DND-41 (cell line): ENCODE measurements at regions not wholly inside any gene's neighbourhood (a gene's known extent, or its start where the extent isn't known, plus 50 kb on each side); places are given as distances from the start of the nearest gene placed in this dataset.

Source experiments
- ATAC-seq: fragments of 200-7000 bp; cut with Tn5 transposase; 3 replicates; pipeline ENCODE4 v1.9.1; 2021; ENCODE audit warnings: low read depth; ENCODE audit not compliant: insufficient read depth
- DNase-seq: peaks from one replicate; pipeline ENCODE4 v3.0.0-alpha.2; 2020
- H2AFZ ChIP-seq: 2 replicates; pipeline ENCODE4 v1.6.0; 2012; ENCODE audit warnings: low read depth, low read length
- H3K27ac ChIP-seq: 2 replicates; pipeline ENCODE4 v1.5.1; 2012; ENCODE audit warnings: low read length, inconsistent platforms
- H3K27me3 ChIP-seq: fragments of 200-600 bp; sonication (generic); 2 replicates; pipeline ENCODE4 v1.6.0; 2012; ENCODE audit warnings: low read length, mild to moderate bottlenecking, inconsistent platforms; ENCODE audit not compliant: insufficient read depth, poor library complexity
- H3K36me3 ChIP-seq: 2 replicates; pipeline ENCODE4 v1.5.1; 2012; ENCODE audit warnings: low read length, inconsistent platforms; ENCODE audit not compliant: insufficient read depth
- H3K4me1 ChIP-seq: 2 replicates; pipeline ENCODE4 v1.5.1; 2012; ENCODE audit warnings: mild to moderate bottlenecking, low read length; ENCODE audit not compliant: insufficient read depth
- H3K4me2 ChIP-seq: 2 replicates; pipeline ENCODE4 v1.6.0; 2012; ENCODE audit warnings: mild to moderate bottlenecking, moderate library complexity, low read length, inconsistent platforms; ENCODE audit not compliant: insufficient read depth
- H3K4me3 ChIP-seq, 2 experiments: fragments of 200-600 bp in 1 of 2; shearing (Covaris generic) in 1 of 2; 2 replicates each; pipeline ENCODE4 v1.5.1; 2012 to 2016; ENCODE audit warnings: inconsistent platforms in 2 of 2, low read length in 2 of 2, mild to moderate bottlenecking in 2 of 2, low read depth in 1 of 2, moderate library complexity in 1 of 2
- H3K79me2 ChIP-seq: 2 replicates; pipeline ENCODE4 v1.6.0; 2012; ENCODE audit warnings: low read length, inconsistent platforms; ENCODE audit not compliant: insufficient read depth
- H3K9ac ChIP-seq: 2 replicates; pipeline ENCODE4 v1.6.0; 2012; ENCODE audit warnings: low read depth, mild to moderate bottlenecking, inconsistent platforms, low read length, moderate library complexity
- H3K9me3 ChIP-seq: 2 replicates; pipeline ENCODE4 v1.5.1; 2012; ENCODE audit warnings: low read length, moderate library complexity, mild to moderate bottlenecking, inconsistent platforms; ENCODE audit not compliant: insufficient read depth, severe bottlenecking
- H4K20me1 ChIP-seq: 2 replicates; pipeline ENCODE4 v1.6.0; 2012; ENCODE audit warnings: low read length; ENCODE audit not compliant: insufficient read depth
- EZH2 ChIP-seq: IDR thresholded peaks from 3 replicates; pipeline ENCODE4 v1.6.1; 2012; ENCODE audit warnings: borderline replicate concordance, low read depth, mild to moderate bottlenecking, moderate library complexity, low read length, inconsistent platforms; ENCODE audit not compliant: severe bottlenecking
- TF ChIP-seq, protein P1 (sequence below): IDR thresholded peaks from 2 replicates; pipeline ENCODE4 v1.5.1; 2012; ENCODE audit warnings: borderline replicate concordance, low read length, moderate library complexity, mild to moderate bottlenecking; ENCODE audit not compliant: poor library complexity, severe bottlenecking; ENCODE audit errors: extremely low read depth

DNA sequence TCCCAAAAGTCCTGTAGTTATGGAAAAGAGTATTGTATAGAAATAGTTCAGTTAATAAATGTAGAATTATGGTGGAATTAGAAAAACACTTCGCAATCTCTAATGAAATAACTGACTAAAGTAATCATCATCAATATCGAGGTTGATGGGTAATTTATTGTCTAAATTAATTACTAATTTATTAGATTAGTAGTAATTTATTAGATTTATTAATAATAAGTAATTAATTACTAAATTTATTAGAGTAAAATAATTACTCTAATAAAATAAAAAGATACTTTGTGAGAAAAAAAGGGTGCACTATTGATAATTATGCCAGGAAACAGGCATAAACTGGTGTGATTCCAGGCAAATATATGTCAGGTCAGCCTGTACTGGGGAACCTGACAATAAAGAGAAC lies 455.6 kb downstream of the AASDHPPT start:
- H3K27ac ChIP-seq: no peak overlapping the region
- H3K27me3 ChIP-seq: no peaks in the 10 kb centered on the region
- H3K4me1 ChIP-seq: no peaks in the 10 kb centered on the region
- no peak for DNase-seq
- H3K79me2 ChIP-seq: no peaks in the 10 kb centered on the region
- peaks cover 4% of the 10 kb centered on the region for H3K9me3 ChIP-seq
- TF ChIP-seq, protein P1, sequence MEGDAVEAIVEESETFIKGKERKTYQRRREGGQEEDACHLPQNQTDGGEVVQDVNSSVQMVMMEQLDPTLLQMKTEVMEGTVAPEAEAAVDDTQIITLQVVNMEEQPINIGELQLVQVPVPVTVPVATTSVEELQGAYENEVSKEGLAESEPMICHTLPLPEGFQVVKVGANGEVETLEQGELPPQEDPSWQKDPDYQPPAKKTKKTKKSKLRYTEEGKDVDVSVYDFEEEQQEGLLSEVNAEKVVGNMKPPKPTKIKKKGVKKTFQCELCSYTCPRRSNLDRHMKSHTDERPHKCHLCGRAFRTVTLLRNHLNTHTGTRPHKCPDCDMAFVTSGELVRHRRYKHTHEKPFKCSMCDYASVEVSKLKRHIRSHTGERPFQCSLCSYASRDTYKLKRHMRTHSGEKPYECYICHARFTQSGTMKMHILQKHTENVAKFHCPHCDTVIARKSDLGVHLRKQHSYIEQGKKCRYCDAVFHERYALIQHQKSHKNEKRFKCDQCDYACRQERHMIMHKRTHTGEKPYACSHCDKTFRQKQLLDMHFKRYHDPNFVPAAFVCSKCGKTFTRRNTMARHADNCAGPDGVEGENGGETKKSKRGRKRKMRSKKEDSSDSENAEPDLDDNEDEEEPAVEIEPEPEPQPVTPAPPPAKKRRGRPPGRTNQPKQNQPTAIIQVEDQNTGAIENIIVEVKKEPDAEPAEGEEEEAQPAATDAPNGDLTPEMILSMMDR: no peak
- ATAC-seq: no peak
- H3K4me2 ChIP-seq: no peak overlapping the region
- no peaks in the 10 kb centered on the region for H4K20me1 ChIP-seq
- no peaks in the 10 kb centered on the region; the same call in 1 of the 2 replicates for H3K36me3 ChIP-seq
- H3K4me3 ChIP-seq: no peak overlapping the region
- H2AFZ ChIP-seq: no peak overlapping the region
- no peak overlapping the region for H3K9ac ChIP-seq

DNA sequence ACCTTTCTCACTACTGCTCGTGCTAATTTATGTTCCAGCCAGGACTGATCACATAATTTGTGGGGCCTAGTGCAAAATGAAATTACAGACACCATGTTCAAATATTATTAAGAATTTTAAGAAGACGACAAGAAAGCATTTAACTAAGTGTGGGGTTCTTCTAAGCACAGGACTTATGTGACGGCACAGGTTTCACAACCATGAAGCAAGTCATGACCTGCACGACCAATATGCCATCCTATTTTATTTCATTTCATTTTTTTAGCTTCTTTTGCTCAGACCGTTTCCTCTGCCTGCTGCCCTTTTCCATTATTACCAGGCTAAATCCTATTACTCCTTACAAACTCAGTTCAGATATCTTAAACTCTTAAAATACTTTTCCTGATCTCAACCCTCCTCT lies 462.5 kb downstream of the AASDHPPT start:
- H3K27ac ChIP-seq: no peak overlapping the region
- no peaks in the 10 kb centered on the region for H3K79me2 ChIP-seq
- no peaks in the 10 kb centered on the region; the same call in 1 of the 2 replicates for H3K36me3 ChIP-seq
- TF ChIP-seq, protein P1: no peak
- no peak for TF ChIP-seq EZH2
- no peak overlapping the region for H3K4me2 ChIP-seq
- H3K4me3 ChIP-seq: no peak overlapping the region
- no peaks in the 10 kb centered on the region for H4K20me1 ChIP-seq
- H3K4me1 ChIP-seq: peaks cover 10% of the 10 kb centered on the region
- no peaks in the 10 kb centered on the region for H3K27me3 ChIP-seq
- ATAC-seq (no peak), DNase-seq (no peak)
- no peak overlapping the region for H3K9ac ChIP-seq
- no peak overlapping the region for H2AFZ ChIP-seq
- H3K9me3 ChIP-seq: peaks cover 11% of the 10 kb centered on the region

DNA sequence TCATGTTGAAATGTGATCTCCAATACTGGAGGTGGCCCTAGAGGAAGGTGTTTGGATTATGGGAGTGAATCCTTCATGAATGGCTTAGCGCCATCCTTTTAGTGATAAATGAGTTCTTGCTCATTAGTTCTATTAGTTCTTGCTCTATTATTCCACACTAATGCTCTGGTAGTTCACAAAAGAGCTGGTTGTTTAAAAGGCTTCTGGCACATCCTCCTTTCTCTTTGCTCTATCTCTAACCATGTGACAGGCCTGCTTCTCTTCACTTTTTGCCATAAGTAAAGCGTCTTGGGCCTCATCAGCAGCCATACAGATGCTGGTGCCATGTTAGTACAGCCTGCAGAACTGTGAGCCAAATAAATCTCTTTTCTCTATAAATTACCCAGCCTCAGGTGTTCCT lies 469.9 kb downstream of the GUCY1A2 start:
- peaks cover 10% of the 10 kb centered on the region; the same call in 1 of the 2 replicates for H3K36me3 ChIP-seq
- no peak overlapping the region for H3K9ac ChIP-seq
- no peaks in the 10 kb centered on the region for H3K27me3 ChIP-seq
- H3K27ac ChIP-seq: no peak overlapping the region
- no peak for TF ChIP-seq EZH2
- TF ChIP-seq, protein P1: no peak
- no peak overlapping the region for H3K4me3 ChIP-seq
- no peak for ATAC-seq
- H3K4me2 ChIP-seq: no peak overlapping the region
- H3K79me2 ChIP-seq: no peaks in the 10 kb centered on the region
- no peak for DNase-seq
- H3K4me1 ChIP-seq: peaks cover 20% of the 10 kb centered on the region
- H2AFZ ChIP-seq: no peak overlapping the region
- peaks cover 29% of the 10 kb centered on the region for H3K9me3 ChIP-seq
- H4K20me1 ChIP-seq: no peaks in the 10 kb centered on the region
